Testis (tissue), 2 donors: ENCODE measurements at regions not wholly inside any gene's neighbourhood (a gene's known extent, or its start where the extent isn't known, plus 50 kb on each side); places are given as distances from the start of the nearest gene placed in this dataset.

Experiments used
- POLR2A ChIP-seq: fragments of 450-650 bp; IDR thresholded peaks from one replicate; pipeline ENCODE4 v1.6.1; 2017; ENCODE audit warnings: antibody characterized with exemption, mild to moderate bottlenecking, moderate library complexity
- TF ChIP-seq, protein P1 (sequence below), 3 experiments: fragments of 450-650 bp in 2 of 3; fragments of 200-600 bp in 1 of 3; sonication (generic) in 1 of 3; IDR thresholded peaks; one replicate each; pipeline ENCODE4 v1.5.1; 2016 to 2019; ENCODE audit warnings: antibody characterized with exemption in 3 of 3, mild to moderate bottlenecking in 2 of 3, moderate library complexity in 1 of 3

DNA sequence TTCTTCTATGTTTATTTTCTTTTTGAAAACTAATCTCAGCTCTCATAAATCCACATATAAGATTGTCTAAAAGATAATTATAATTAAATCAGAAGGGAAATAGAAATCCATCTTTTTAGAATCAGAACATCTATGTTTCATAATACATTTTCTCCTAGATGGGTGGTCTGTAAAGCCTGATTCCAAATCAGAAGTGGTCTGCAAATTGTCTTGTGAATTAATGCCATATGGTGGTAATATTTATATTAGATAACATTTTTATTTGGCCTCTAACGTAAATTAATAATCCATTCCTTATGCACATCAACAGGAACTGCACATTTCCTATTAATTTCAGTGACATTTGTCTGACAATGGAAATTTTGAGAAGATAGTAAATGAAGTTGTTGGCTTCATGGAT is 52.8 kb upstream of the TBC1D5 start:
- TF ChIP-seq, protein P1, sequence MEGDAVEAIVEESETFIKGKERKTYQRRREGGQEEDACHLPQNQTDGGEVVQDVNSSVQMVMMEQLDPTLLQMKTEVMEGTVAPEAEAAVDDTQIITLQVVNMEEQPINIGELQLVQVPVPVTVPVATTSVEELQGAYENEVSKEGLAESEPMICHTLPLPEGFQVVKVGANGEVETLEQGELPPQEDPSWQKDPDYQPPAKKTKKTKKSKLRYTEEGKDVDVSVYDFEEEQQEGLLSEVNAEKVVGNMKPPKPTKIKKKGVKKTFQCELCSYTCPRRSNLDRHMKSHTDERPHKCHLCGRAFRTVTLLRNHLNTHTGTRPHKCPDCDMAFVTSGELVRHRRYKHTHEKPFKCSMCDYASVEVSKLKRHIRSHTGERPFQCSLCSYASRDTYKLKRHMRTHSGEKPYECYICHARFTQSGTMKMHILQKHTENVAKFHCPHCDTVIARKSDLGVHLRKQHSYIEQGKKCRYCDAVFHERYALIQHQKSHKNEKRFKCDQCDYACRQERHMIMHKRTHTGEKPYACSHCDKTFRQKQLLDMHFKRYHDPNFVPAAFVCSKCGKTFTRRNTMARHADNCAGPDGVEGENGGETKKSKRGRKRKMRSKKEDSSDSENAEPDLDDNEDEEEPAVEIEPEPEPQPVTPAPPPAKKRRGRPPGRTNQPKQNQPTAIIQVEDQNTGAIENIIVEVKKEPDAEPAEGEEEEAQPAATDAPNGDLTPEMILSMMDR (IDR thresholded peaks at IDR 0.05): no peak
- TF ChIP-seq POLR2A: no peak
